SK-N-DZ (cell line): ENCODE measurements at regions not wholly inside any gene's neighbourhood (a gene's known extent, or its start where the extent isn't known, plus 50 kb on each side); places are given as distances from the start of the nearest gene placed in this dataset.
"Not testable (repeated sequence)": the region's sequence is repeated elsewhere in the genome, so short reads cannot be mapped to it uniquely, and the experiment has no call there.

ENCODE experiments used
- DNase-seq: peaks from one replicate; pipeline ENCODE4 v3.0.0-alpha.2; 2015; ENCODE audit warnings: low spot score

GRCh38 chr1:232139444-232139843 is 490.5 kb downstream of the SIPA1L2 start:
- no peak for DNase-seq

GRCh38 chr1:232138044-232138443 is 491.9 kb downstream of the SIPA1L2 start:
- DNase-seq: no peak

- no peak for DNase-seq
These were observed 492.9 kb downstream of the SIPA1L2 start for GRCh38 chr1:232137066-232137465.

- no peak for DNase-seq
These were observed 493.8 kb downstream of the SIPA1L2 start for GRCh38 chr1:232136136-232136535.

- no peak for DNase-seq
These were observed 495.6 kb downstream of the SIPA1L2 start for GRCh38 chr1:232134365-232134764.

GRCh38 chr1:232132572-232132971 is 497.4 kb downstream of the SIPA1L2 start:
- no peak for DNase-seq

- DNase-seq: no peak
These were observed 498.1 kb downstream of the SIPA1L2 start for GRCh38 chr1:232131715-232132391.

GRCh38 chr1:232130815-232131480 is 499.0 kb downstream of the SIPA1L2 start:
- DNase-seq: no peak

- no peak for DNase-seq
These were observed 500.6 kb downstream of the DISC1 start for GRCh38 chr1:232127190-232127589.

- DNase-seq: no peak
These were observed 497.4 kb downstream of the DISC1 start for GRCh38 chr1:232123775-232124659.

- not testable (repeated sequence) for DNase-seq
These were observed 491.3 kb downstream of the DISC1 start for GRCh38 chr1:232117903-232118302.

- no peak for DNase-seq
These were observed 488.4 kb downstream of the DISC1 start for GRCh38 chr1:232114985-232115384.

GRCh38 chr1:232112076-232112475 is 485.5 kb downstream of the DISC1 start:
- no peak for DNase-seq

- DNase-seq: no peak
These were observed 485.0 kb downstream of the DISC1 start for GRCh38 chr1:232111611-232112010.

- no peak for DNase-seq
These were observed 483.9 kb downstream of the DISC1 start for GRCh38 chr1:232110281-232111090.

- DNase-seq: no peak
These were observed 482.8 kb downstream of the DISC1 start for GRCh38 chr1:232109391-232109790.

GRCh38 chr1:232108598-232108997 is 482.0 kb downstream of the DISC1 start:
- DNase-seq: no peak

- DNase-seq: no peak
These were observed 479.8 kb downstream of the DISC1 start for GRCh38 chr1:232106415-232106814.

GRCh38 chr1:232105561-232105960 is 479.0 kb downstream of the DISC1 start:
- DNase-seq: no peak

GRCh38 chr1:232101231-232101630 is 474.6 kb downstream of the DISC1 start:
- DNase-seq: no peak

- no peak for DNase-seq
These were observed 470.2 kb downstream of the DISC1 start for GRCh38 chr1:232096751-232097150.
